BLaER1 (cell line): ENCODE measurements at regions not wholly inside any gene's neighbourhood (a gene's known extent, or its start where the extent isn't known, plus 50 kb on each side); places are given as distances from the start of the nearest gene placed in this dataset.

Source experiments
- H3K27ac ChIP-seq: shearing (Covaris generic); formaldehyde crosslinking; 2 replicates; pipeline ENCODE4 v1.8.1; 2022
- H3K27me3 ChIP-seq: shearing (Covaris generic); formaldehyde crosslinking; 2 replicates; pipeline ENCODE4 v1.8.1; 2022
- H3K36me3 ChIP-seq: shearing (Covaris generic); formaldehyde crosslinking; 2 replicates; pipeline ENCODE4 v1.8.1; 2022
- H3K4me1 ChIP-seq: shearing (Covaris generic); formaldehyde crosslinking; 2 replicates; pipeline ENCODE4 v1.8.1; 2022
- H3K4me2 ChIP-seq: shearing (Covaris generic); formaldehyde crosslinking; 2 replicates; pipeline ENCODE4 v1.8.1; 2022
- H3K4me3 ChIP-seq: shearing (Covaris generic); formaldehyde crosslinking; 2 replicates; pipeline ENCODE4 v1.8.1; 2022
- H3K9ac ChIP-seq: shearing (Covaris generic); formaldehyde crosslinking; 2 replicates; pipeline ENCODE4 v1.8.1; 2022
- H3K9me3 ChIP-seq: shearing (Covaris generic); formaldehyde crosslinking; 2 replicates; pipeline ENCODE4 v1.8.1; 2022
- H4K20me1 ChIP-seq: shearing (Covaris generic); formaldehyde crosslinking; 2 replicates; pipeline ENCODE4 v1.8.1; 2022
- Cebpa-rat ChIP-seq: shearing (Covaris generic); IDR thresholded peaks from 2 replicates; pipeline ENCODE4 v1.8.1; 2022

GRCh38 chr5:39870137-39870536, 445.4 kb upstream of the DAB2 start:
- TF ChIP-seq Cebpa-rat = no peak

GRCh38 chr5:39869396-39869795, 444.6 kb upstream of the DAB2 start:
- no peaks in the 10 kb centered on the region for H3K27me3 ChIP-seq
- H3K36me3 ChIP-seq = no peaks in the 10 kb centered on the region
- no peak overlapping the region for H3K4me2 ChIP-seq
- no peak overlapping the region for H3K4me3 ChIP-seq
- no peak for TF ChIP-seq Cebpa-rat
- H4K20me1 ChIP-seq = no peaks in the 10 kb centered on the region
- no peaks in the 10 kb centered on the region for H3K4me1 ChIP-seq
- H3K27ac ChIP-seq = no peak overlapping the region
- H3K9me3 ChIP-seq = peaks cover 6% of the 10 kb centered on the region; the same call in 1 of the 2 replicates
- H3K9ac ChIP-seq = no peak overlapping the region

More at GRCh38 chr5:39870137-39870536, 445.4 kb upstream of the DAB2 start:
- Histone ChIP-seq H3K27me3 (no peaks in the 10 kb centered on the region), H3K27ac (no peak overlapping the region), H4K20me1 (no peaks in the 10 kb centered on the region), H3K4me3 (no peak overlapping the region), H3K36me3 (no peaks in the 10 kb centered on the region), H3K9me3 (peaks cover 6% of the 10 kb centered on the region; the same call in 1 of the 2 replicates), H3K4me1 (no peaks in the 10 kb centered on the region), H3K4me2 (no peak overlapping the region), H3K9ac (no peak overlapping the region)

DNA sequence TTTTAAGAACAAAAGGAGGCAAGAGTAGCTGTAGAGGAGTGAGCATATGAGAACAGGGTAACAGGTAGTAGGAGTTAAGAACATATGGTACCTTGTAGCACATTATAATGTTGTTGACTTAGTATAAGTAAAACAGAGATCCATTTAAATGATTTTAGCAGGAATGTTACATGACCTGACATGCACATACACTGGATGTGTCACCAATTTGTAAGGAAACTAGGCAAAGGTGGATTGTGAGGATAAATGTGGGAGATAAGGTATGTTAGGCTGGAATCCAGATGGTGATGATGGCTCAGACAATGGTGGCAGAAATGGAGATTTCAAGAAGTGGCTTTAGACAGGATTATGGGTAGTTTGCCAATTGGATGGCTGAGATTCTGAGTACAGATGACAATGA, 443.1 kb upstream of the DAB2 start:
- no peak overlapping the region for H3K4me3 ChIP-seq
- no peaks in the 10 kb centered on the region for H4K20me1 ChIP-seq
- no peak for TF ChIP-seq Cebpa-rat
- no peak overlapping the region for H3K4me2 ChIP-seq
- peaks cover 6% of the 10 kb centered on the region; the same call in 1 of the 2 replicates for H3K9me3 ChIP-seq
- no peak overlapping the region for H3K9ac ChIP-seq
- no peaks in the 10 kb centered on the region for H3K27me3 ChIP-seq
- no peaks in the 10 kb centered on the region for H3K36me3 ChIP-seq
- no peaks in the 10 kb centered on the region for H3K4me1 ChIP-seq
- no peak overlapping the region for H3K27ac ChIP-seq

GRCh38 chr5:39863926-39864552, 439.3 kb upstream of the DAB2 start:
- no peak for TF ChIP-seq Cebpa-rat
- Histone ChIP-seq H4K20me1 (no peaks in the 10 kb centered on the region), H3K36me3 (no peaks in the 10 kb centered on the region), H3K27me3 (no peaks in the 10 kb centered on the region), H3K4me1 (no peaks in the 10 kb centered on the region), H3K9me3 (no peaks in the 10 kb centered on the region), H3K27ac (no peak overlapping the region), H3K4me3 (no peak overlapping the region), H3K9ac (no peak overlapping the region), H3K4me2 (no peak overlapping the region)

DNA sequence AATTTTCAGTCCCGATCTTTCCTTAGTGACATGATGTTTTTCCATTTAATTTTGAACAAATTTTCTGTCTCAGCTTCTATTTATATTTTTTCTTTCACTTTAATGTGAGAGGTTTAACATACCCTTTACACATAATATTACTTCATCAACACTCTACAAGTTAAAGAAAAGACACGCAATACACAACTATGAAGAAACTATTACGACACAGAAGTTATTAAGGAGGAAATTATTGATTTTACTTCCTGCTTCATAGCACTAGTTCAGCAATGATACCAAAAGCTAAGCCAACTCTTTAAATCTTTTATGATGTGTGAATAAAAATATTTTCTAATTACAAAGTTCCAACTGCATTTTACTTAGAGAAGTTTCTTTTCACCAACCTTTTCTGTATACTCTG, 432.3 kb upstream of the DAB2 start:
- no peaks in the 10 kb centered on the region for H3K27me3 ChIP-seq
- TF ChIP-seq Cebpa-rat = no peak
- no peaks in the 10 kb centered on the region for H4K20me1 ChIP-seq
- H3K27ac ChIP-seq = no peak overlapping the region
- no peak overlapping the region for H3K4me3 ChIP-seq
- no peak overlapping the region for H3K9ac ChIP-seq
- H3K4me2 ChIP-seq = no peak overlapping the region
- no peaks in the 10 kb centered on the region for H3K36me3 ChIP-seq
- no peaks in the 10 kb centered on the region for H3K9me3 ChIP-seq
- no peaks in the 10 kb centered on the region for H3K4me1 ChIP-seq

DNA sequence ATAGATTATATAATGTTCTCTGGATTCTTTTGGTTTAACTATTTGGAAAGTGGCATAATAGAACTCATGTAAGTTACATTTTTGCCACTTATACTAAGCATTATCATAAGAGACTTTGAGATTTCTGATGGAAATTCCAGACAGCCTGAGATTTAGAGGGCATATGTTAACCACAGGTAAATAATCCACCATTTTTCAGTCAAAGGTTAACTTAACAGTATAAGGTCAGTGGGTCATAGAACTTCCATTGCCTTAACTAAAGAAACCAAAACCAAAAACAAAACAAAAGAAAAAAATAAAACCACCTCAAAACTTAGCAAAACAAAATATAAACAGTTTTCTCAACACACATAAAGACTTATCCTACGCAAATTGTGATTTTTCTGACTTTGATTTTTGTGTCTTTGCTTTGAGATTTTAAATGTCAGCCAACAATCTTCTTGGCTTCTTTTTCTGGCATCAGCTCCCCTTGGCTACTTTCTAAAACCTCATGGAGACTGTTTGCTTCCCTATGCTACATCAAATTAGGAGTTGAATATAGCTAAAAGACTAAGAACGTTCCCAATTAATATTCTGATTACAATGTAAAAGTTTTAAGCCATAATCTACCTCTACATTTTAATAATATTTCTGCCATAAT, 430.1 kb upstream of the DAB2 start:
- no peaks in the 10 kb centered on the region for H4K20me1 ChIP-seq
- no peaks in the 10 kb centered on the region for H3K4me1 ChIP-seq
- no peaks in the 10 kb centered on the region for H3K27me3 ChIP-seq
- no peak overlapping the region for H3K4me3 ChIP-seq
- H3K9ac ChIP-seq = no peak overlapping the region
- no peaks in the 10 kb centered on the region for H3K36me3 ChIP-seq
- no peak overlapping the region for H3K27ac ChIP-seq
- TF ChIP-seq Cebpa-rat = no peak
- no peaks in the 10 kb centered on the region for H3K9me3 ChIP-seq
- no peak overlapping the region for H3K4me2 ChIP-seq

GRCh38 chr5:39850291-39850690, 425.5 kb upstream of the DAB2 start:
- Histone ChIP-seq H4K20me1 (no peaks in the 10 kb centered on the region), H3K4me1 (no peaks in the 10 kb centered on the region), H3K27ac (no peak overlapping the region), H3K4me2 (no peak overlapping the region), H3K9me3 (no peaks in the 10 kb centered on the region), H3K4me3 (no peak overlapping the region), H3K36me3 (no peaks in the 10 kb centered on the region), H3K9ac (no peak overlapping the region), H3K27me3 (no peaks in the 10 kb centered on the region)
- TF ChIP-seq Cebpa-rat = no peak

DNA sequence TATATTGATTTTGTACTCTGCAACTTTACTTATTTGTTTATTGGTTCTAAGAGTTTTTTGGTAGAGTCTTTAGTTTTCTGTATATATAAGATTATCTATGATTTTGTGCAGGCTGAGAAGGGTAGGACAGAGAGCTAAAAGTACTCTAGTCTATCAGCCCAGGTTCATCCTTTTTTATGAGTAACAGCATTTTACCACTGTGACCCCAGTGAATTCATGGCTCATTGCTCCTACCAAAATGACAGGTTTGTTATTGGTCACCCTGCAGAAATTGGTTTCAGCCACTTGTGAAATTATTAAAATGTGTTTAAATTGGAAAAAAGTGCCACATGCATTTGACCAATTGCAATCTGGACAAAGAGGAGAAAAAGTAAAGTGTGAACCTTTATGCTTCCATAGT, 421.4 kb upstream of the DAB2 start:
- no peak overlapping the region for H3K4me3 ChIP-seq
- no peak overlapping the region for H3K27ac ChIP-seq
- H3K4me2 ChIP-seq = no peak overlapping the region
- no peaks in the 10 kb centered on the region for H4K20me1 ChIP-seq
- no peaks in the 10 kb centered on the region for H3K4me1 ChIP-seq
- no peaks in the 10 kb centered on the region for H3K27me3 ChIP-seq
- TF ChIP-seq Cebpa-rat = no peak
- H3K9ac ChIP-seq = no peak overlapping the region
- no peaks in the 10 kb centered on the region for H3K9me3 ChIP-seq
- H3K36me3 ChIP-seq = no peaks in the 10 kb centered on the region

- Histone ChIP-seq H3K4me2 (no peak overlapping the region), H3K4me3 (no peak overlapping the region)
Measured at GRCh38 chr5:39843767-39844166, 419.0 kb upstream of the DAB2 start.

DNA sequence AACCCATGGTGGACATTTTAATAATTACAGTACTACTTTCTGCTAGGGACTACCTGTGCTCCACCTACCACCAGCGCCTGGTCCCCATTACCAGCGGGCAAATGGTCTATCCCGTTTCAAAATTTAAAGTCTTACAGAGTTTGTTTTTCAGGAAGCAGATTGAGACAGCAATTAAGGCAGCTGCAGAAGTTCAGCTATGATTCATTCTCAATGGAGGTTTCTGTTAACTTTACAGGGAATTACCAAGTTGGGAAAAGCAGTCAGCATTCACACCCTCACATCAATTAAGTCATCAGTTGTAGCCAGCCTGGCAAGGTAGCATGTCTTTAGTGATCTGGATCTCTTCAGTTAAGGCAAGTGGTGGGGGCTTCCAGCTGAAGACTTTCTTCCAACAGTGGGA, 410.6 kb upstream of the DAB2 start:
- no peaks in the 10 kb centered on the region for H3K36me3 ChIP-seq
- no peaks in the 10 kb centered on the region for H3K4me1 ChIP-seq
- H3K27me3 ChIP-seq = no peaks in the 10 kb centered on the region
- H3K27ac ChIP-seq = no peak overlapping the region
- no peak overlapping the region for H3K4me2 ChIP-seq
- H3K9me3 ChIP-seq = peaks cover 7% of the 10 kb centered on the region; the same call in 1 of the 2 replicates
- H3K4me3 ChIP-seq = no peak overlapping the region
- no peaks in the 10 kb centered on the region for H4K20me1 ChIP-seq
- no peak overlapping the region for H3K9ac ChIP-seq
- no peak for TF ChIP-seq Cebpa-rat

More at GRCh38 chr5:39843767-39844166, 419.0 kb upstream of the DAB2 start:
- no peaks in the 10 kb centered on the region for H4K20me1 ChIP-seq
- H3K4me1 ChIP-seq = no peaks in the 10 kb centered on the region
- no peak overlapping the region for H3K9ac ChIP-seq
- peaks cover 6% of the 10 kb centered on the region; the same call in 1 of the 2 replicates for H3K9me3 ChIP-seq
- no peak overlapping the region for H3K27ac ChIP-seq
- no peaks in the 10 kb centered on the region for H3K36me3 ChIP-seq
- TF ChIP-seq Cebpa-rat = no peak
- no peaks in the 10 kb centered on the region for H3K27me3 ChIP-seq
